Right ventricle myocardium inferior (tissue), 1 donor: ENCODE measurements at regions not wholly inside any gene's neighbourhood (a gene's known extent, or its start where the extent isn't known, plus 50 kb on each side); places are given as distances from the start of the nearest gene placed in this dataset.
"Not testable (repeated sequence)": the region's sequence is repeated elsewhere in the genome, so short reads cannot be mapped to it uniquely, and the experiment has no call there.

ENCODE experiments used
- ATAC-seq: fragments of 200-7000 bp; cut with Tn5 transposase; one replicate; pipeline ENCODE4 v1.9.1; 2020; ENCODE audit warnings: mild to moderate bottlenecking, moderate library complexity
- DNase-seq: peaks from one replicate; pipeline ENCODE4 v3.0.0; 2021; ENCODE audit errors: missing footprints
- intact Hi-C: fragments of 100-400 bp; cut with DNase I; formaldehyde crosslinking; loops from one replicate; pipeline ENCODE4 v1.11.0; 2022
- donor health status: DM: no; HTN: yes; CAD: no; lungs with severe emphysema.

DNA sequence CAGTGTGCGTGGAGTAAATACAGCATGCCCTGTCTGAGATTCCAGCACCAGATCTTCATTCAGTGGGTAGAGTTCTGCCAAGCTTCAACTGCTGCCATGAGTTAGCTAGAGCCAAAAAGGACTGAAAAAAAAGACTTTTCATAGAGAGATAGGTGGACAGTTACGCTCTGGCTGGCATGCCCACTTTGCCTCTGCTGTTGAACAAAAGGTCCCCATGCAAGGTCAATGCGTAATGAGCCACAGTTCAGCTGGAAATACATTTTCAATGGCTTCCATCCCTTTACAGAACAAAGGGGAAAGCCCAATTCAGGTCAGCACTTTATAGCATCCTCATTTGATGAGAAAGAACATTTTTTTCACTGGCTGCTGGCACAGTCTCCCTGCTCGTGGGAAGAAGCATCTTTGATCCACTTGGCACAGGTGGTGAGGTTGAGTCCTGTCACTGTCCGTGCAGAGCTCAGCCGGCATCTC is 86.9 kb upstream of the ERCC6L2 start:
- intact Hi-C loops: no loop called here
- ATAC-seq (no peak), DNase-seq (no peak)

DNA sequence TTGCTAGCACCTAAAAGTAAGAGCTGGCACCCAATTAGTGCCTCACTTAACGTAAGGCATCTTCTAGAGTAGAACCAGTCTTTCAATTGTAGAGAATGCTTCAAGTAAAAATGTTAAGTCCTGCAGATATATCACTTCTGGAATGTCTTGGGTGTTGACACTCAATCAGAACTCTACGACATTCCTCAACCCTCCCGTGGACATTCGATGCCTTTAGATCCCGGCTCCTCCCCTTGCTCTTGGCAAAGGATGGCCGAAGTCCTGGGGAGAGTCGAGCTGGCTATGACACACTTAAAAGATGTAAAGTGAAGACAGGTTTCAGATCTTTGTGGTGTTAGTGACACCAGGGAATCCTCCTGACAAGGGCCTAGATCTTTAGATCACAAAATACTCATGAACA is 87.5 kb upstream of the ERCC6L2 start:
- ATAC-seq: no peak
- intact Hi-C loops: no loop called here
- no peak for DNase-seq

DNA sequence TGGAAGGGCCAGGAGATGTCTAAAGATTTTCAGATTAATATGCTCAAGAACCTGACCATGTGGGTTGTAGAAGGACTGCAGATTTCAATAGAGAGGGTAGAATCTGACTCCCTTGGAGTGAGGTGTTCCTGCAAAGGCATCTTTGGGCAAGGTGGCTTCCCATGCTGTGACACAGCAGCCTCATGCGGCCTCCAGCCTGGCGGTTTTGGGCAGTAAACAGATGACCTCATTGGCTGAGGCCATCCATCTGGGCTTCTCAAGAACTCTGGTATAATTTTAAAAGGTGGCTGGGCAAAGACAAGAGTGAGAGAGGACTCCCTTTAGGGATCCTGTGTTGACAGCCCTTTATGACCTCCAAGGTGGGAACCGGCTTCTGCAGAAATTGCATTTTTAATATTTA is 90.3 kb upstream of the ERCC6L2 start:
- no peak for ATAC-seq
- no peak for DNase-seq
- intact Hi-C loops: no loop called here

DNA sequence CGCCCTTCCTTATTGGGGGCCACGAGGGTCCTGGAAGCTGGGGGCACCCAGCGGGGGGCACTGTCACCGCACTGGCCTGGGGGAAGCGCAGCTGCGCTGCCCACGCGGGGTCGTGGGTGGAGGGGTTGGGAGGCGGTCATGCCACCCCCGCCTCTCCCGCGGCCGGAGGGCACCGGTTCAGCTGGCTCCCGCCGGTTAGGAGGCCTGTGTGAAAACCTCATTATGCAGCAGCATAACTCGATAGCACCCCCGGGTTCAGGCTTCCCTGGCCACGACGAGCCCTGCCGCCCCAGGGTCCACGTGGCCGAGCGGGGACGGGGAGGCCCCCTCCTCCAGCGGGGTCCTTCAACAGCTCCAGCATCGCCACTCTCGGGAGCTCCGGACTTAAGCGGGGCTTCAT is 91.2 kb upstream of the ERCC6L2 start:
- ATAC-seq (no peak), DNase-seq (no peak)
- intact Hi-C loops: no loop called here

DNA sequence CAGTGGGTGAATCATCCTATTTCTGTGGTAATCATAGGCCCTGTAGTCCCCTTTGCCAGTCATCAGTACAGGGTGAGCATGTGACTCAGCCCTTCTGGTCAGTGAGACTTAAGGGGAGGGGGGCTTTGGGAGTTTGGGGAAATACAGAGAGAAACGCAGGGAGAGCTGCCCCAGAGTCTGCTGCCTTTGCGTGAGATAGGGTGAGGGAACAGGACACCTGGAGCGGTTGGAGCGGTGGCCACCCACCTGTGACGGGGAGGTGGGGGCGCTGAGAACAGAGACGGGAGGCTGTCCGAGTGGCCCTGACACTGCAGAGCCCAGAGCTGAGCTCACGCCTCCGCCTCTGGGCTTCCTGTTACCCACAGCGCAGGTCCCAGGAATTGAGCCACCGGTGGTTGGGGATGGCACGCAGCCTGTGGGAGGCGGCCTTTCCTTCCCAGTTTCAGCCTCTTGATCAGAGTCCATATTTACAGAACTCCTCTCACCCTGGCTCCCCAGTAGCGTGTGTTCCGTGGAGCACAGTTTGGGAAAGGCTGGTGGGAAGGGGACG is 92.0 kb upstream of the ERCC6L2 start:
- ATAC-seq (no peak), DNase-seq (no peak)
- intact Hi-C loops: no loop called here

DNA sequence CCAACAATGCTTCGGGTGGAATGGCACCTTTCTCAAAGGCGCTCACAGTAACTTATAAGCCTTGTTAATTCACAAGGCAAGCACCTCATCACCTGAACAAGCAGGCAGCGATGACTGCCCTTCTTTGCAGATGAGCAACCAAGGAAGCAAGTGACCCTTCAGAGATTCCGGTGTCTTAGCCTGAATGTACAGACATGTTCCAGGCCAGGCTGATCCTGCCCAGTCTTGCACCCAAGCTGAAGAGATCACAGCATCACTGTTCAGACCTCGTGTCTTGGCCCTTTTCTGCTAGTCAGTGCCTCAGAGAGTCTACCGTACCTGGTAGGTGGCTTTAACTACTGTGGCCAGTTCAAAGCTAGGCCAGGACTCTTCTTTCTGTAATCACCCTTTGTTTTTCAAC is 94.7 kb upstream of the ERCC6L2 start:
- no peak for ATAC-seq
- DNase-seq: no peak
- intact Hi-C loops: no loop called here

DNA sequence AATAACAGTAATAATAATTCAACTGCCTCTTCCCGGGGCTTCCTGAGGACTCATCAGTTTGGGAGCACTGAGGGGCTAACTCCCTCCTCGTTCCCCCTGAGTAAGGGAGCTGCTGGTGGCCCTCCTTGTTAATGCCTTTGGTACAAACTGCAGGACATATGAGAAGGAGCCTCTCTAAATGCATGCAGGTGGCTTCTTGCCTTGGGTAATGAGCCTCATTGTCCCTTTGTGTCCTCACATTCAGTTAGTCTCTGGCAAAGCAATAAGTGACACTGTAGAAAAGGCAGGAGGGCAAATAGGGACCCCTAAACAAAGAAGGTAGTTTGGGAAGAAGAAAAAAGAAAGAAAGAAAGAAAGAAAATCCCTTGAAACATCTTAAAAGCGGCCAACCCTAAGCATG is 95.4 kb upstream of the ERCC6L2 start:
- ATAC-seq: no peak
- intact Hi-C loops: no loop called here
- DNase-seq: no peak

DNA sequence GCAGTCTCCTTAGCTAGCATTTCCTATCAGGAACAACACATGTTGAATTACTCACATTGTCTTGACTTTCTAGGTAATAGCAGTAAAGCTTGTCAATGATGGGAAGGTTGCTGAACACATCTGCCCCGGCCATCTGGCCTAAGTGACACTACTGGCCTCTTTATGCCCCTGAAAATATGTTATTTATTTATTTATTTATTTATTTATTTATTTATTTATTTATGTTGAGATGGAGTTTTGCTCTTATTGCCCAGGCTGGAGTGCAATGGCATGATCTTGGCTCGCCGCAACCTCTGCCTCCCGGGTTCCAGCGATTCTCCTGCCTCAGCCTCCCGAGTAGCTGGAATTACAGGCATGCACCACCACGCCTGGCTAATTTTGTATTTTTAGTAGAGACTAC is 95.9 kb upstream of the ERCC6L2 start:
- ATAC-seq, DNase-seq, intact Hi-C loops: not testable (repeated sequence)

DNA sequence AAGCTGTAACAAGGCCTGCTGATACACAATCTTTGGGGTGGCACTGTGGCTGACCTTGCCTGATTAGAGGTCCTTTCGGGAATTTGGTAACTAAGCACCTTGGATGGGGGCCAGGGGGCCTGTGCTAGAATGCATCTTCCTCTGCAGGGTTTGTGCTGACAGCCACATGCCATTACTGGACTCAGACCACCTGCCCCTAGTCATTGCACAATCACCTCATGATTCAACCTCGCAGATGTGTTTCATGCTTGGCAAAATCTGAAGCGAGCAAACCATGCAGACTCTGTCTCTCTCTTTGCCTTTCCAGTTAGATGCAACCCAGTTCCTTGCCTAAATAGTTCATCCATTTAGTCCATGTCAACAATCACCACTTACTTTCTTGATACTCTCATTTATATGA is 96.5 kb upstream of the ERCC6L2 start:
- intact Hi-C loops: no loop called here
- ATAC-seq: peak; percentile 91
- DNase-seq: peak; percentile 84

DNA sequence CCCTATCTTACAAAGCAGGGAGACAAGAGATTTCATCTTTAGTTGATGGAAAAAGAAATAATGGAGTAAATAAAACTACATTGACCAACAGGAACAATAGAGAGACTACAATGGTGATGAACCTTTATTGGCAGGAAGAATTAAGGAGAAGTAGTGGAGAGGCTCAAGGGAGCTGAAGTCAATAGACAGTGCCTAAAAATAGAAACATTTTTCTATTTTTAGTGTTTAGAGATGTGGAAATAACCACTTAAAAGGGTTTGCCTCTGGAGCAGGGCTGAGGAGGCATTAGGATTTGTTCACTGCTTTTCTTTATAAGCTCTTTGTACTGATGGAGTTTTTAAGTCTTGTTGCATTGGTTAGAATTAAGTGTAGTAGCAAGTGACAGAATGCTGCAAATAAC is 98.4 kb upstream of the ERCC6L2 start:
- intact Hi-C loops: loop anchor here (2.0 kb wide), 1 partner anchor 58 kb away; no protein-coding TSS in a partner anchor
- no peak for DNase-seq
- ATAC-seq: no peak

DNA sequence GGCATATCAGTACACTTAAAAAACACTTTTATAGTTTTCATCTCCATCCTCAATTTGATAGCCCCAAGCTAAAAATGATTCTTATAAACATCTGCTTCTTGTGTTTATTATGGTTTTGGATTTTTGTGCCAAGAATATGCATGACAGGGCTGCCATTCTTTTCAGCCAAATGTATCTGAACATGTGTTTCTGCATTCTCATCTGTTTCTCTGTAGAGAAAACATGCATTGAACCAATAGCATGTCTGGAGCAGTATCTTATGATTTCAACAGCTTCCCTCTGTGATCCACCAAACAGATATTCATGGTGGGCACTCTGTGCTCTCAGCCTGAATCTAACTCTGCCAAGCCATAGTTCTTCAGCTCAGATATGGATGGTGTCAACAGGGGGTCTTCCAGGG is 99.3 kb upstream of the ERCC6L2 start:
- DNase-seq: no peak
- no peak for ATAC-seq
- intact Hi-C loops: loop anchor here (2.0 kb wide), 1 partner anchor 59 kb away; no protein-coding TSS in a partner anchor

DNA sequence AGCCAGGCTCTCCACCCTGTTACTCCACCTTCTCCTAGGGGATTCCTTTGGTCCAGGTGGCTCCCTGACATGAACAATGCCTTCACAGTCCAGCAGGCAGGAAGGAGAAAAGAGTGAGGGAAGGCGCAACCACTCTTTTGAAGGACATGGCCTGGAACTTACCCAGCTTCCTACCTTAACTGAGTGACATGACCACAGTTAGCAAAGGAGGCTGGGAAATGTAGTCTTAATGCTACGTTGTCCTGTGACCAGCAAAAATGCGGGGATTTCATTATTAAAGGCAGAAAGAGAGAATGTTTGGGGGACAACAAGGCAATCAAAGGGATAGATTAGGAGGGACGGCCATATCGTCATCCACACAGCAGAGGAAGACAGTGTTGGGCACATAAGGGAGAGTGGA is 100.3 kb upstream of the ERCC6L2 start:
- intact Hi-C loops: no loop called here
- no peak for ATAC-seq

DNA sequence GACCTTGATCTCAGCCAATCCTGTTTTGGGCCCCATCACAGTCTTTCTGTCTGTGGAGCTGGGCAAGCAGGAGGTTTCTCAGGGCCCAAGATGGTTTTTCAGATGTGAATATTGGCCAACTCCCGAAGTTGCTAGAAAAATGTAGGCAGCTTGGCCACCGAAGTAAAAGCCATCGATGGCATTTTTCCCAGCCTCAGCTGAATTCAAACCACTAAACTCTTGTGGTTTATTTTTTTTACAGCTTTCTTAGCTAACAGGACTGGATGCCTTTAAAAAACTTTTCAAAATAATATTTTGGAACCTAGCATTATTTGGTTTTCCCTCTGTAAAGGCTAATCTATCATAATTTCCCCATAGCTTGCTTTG is 102.5 kb upstream of the ERCC6L2 start:
- DNase-seq: no peak
- no peak for ATAC-seq
- intact Hi-C loops: no loop called here

More for the DNA sequence above, 100.3 kb upstream of the ERCC6L2 start:
- DNase-seq: no peak

DNA sequence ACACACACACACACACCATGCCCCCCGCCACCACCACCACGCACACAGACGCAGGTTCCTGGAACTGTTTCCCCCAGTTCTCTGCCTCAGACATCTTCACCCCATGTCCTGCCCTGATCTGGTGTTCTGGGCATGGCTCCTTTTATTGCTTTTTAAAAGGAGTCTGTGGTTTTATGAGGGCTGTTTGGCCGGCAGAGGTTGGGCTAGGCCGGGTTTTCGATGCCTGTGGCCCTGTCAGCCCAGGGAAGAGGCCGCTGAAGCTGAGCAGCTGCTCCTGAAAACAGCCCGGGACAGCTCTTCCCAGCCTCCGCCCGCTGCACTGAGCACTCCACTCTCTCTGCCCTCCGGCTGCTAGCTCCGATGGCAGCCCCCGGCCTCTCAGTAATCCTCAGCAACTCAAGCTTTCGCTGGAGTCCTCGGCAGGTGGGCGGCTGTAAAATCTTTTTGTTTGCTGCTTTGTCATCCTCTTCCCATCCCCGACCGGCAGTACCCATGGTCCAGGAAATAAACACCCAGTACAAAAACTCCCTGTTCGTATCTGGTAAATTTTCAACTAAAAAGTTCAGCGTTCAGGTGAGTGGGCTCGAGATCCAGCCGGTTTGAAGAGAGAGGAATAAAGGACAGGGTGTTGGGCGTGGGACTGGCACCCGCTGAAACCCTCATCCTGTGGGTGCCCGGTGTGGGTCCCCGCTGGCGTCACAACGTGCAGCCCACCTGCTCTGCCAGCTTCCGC is 103.0 kb upstream of the ERCC6L2 start:
- peak; percentile 80 for ATAC-seq
- intact Hi-C loops: no loop called here
- no peak for DNase-seq

DNA sequence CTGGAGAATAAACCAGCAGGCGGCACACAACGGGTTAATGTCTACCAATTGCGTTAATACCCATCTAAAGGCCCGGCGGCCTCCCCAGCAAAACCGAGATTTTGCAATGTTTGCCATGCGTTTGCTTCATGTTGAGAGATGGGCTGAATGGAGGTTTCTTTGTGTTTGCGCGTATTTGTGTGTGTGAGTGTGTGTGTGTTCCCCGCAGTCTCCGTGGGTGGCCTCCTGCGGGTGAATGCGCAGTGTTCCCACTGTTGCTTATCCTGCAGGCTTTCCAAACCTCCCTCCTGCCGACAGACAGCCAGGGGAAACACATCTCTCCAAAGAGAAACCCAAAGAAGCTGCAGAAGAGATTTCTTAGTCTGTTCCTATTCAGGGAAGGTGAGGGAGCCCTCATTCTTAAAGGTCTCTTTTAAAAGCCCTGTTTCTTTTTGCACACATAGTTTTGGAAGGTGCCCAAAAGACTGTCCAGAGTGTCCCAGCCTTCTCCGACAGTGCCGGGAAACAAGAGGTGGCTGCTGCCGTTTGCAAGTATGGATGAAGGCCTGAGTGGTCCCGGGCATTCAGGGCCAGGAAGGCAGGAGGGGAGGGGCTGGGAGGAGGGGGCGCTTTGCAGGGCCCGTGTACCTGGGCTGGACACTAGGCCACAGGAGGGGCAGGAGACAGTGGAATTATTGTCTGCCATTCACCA is 103.8 kb upstream of the ERCC6L2 start:
- DNase-seq: no peak

DNA sequence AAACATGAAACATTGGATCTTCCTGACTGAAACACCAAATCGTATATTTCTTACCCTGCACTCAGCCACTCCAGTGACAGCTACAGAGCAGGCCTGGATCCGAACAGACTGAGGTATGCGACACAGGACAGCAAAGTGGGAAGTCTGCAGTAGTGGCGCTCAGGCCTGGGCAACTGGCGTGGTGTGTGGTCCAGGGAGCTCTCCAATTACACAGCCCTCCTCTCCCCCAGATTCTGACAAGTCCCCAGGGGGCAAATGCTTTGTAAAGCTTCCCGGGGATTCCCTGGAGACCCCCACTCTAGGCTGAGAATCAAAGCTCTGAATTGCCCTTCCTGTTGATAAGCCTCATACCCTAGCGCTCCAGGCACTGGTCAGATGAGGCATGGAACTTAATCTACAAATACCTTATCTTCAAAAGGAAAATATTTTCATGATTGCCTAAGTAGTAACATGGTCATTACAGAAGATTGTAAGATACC is 104.8 kb upstream of the ERCC6L2 start:
- intact Hi-C loops: no loop called here
- ATAC-seq (no peak), DNase-seq (no peak)

More for the DNA sequence above, 103.8 kb upstream of the ERCC6L2 start:
- ATAC-seq: peak; percentile 59
- intact Hi-C loops: no loop called here

DNA sequence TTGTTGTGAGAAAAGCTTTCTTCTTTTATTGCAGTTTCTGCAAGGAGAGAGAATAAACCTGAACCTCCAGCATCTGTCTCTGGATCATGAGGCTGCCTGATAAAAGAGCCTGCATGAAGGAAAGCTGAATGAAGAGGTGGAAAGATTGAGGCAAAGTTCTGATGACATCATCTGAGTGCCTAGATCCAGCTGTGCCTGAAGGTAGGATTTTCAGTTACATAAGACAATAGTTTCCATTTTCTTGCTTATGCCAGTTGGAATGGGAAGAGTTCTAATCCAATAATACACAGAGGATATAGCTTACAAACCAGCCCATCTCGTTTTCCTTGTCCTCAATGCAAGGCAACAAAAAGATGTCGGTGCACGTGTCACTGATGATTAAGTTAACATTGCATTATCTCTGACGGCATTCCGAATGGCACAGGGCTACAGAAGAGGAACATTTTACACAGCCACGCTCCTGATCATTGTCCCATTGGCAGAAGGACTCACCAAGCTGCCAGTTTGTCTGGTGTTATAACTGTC is 105.5 kb upstream of the ERCC6L2 start:
- intact Hi-C loops: no loop called here
- DNase-seq (no peak), ATAC-seq (no peak)

DNA sequence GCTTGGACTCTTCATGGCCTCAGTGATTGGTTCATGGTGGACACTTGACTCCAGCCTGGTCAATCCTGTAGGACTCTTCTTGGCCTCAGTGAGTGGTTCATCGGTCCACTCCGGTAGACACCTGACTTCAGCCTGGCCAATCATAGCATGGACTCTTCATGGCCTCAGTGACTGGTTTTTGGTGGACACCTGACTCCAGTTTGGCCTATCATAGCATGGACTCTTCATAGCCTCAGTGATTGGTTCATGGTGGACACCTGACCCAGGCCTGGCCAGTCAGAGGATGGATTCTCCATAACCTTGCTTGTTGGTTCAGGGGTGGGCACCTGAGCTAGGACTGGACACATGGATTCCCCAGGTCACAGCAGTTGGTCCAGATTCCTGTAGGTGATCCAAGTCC is 106.0 kb upstream of the ERCC6L2 start:
- ATAC-seq: no peak
- no peak for DNase-seq
- intact Hi-C loops: no loop called here

DNA sequence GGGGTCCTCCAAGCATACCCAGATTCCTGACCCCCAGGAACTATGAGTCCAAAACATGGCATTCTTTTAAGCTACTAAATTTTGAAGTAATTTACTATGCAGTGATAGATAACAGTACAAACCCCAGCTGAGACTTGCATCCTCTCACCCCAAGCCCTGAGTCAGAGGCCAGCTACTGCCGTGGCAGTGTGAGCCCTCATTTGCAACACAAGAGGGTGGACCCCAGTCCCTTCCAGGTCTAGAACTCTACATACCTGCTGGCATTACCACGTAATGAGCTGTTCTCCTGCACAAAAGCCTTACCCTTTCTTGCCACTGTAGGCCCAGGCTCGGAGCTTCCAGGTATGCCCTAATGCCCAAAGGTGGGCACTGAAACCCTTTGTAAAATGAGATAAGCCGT is 108.6 kb upstream of the ERCC6L2 start:
- no peak for ATAC-seq
- intact Hi-C loops: no loop called here
- DNase-seq: no peak
